A549 (cell line): ENCODE measurements at regions not wholly inside any gene's neighbourhood (a gene's known extent, or its start where the extent isn't known, plus 50 kb on each side); places are given as distances from the start of the nearest gene placed in this dataset.

Experiments used
- ATAC-seq, 2 experiments: fragments of 200-7000 bp in 1 of 2; fragments of >200 bp in 1 of 2; cut with Nextera tagmentation in 1 of 2; cut with Tn5 transposase in 1 of 2; 3 replicates each; pipeline versions ENCODE4 v1.8.0 to v1.9.1; 2018 to 2020; ENCODE audit warnings: mild to moderate bottlenecking in 1 of 2, moderate library complexity in 1 of 2
- CTCF ChIA-PET: fragments of 300-600 bp; sonication (Branson Sonifier 250); formaldehyde crosslinking; extraction: SDS; loops from one replicate; lab custom pipeline; 2021; ENCODE audit warnings: antibody characterized with exemption, inconsistent platforms; lab: Yijun Ruan, JAX
- POLR2A ChIA-PET: fragments of 350-600 bp; formaldehyde crosslinking; extraction: SDS; loops from one replicate; lab custom pipeline; 2021; ENCODE audit warnings: antibody characterized with exemption, inconsistent platforms; lab: Yijun Ruan, JAX
- DNase-seq, 2 experiments: peaks; one replicate each; pipeline versions ENCODE4 v3.0.0 to v3.0.0-alpha.2; 2011 to 2016; ENCODE audit warnings: low read depth in 1 of 2, low spot score in 1 of 2
- FAIRE-seq: peaks from 2 replicates; lab custom pipeline; 2011; peaks lifted over from hg19 to GRCh38; lab: Jason Lieb, UNC
- H3K27ac ChIP-seq, 2 experiments: fragments of >200 bp; sonication (Bioruptor Twin); formaldehyde crosslinking; 3 replicates each; pipeline ENCODE4 v1.5.1; 2016 to 2017
- H3K4me1 ChIP-seq: fragments of >200 bp; sonication (Bioruptor Twin); formaldehyde crosslinking; 3 replicates; pipeline ENCODE4 v1.6.1; 2016
- H3K4me2 ChIP-seq: fragments of >200 bp; sonication (Bioruptor Twin); formaldehyde crosslinking; 3 replicates; pipeline ENCODE4 v1.6.1; 2016
- H3K4me3 ChIP-seq: fragments of >200 bp; sonication (Bioruptor Twin); formaldehyde crosslinking; 3 replicates; pipeline ENCODE4 v1.5.1; 2016
- H3K9me3 ChIP-seq: fragments of >200 bp; sonication (Bioruptor Twin); formaldehyde crosslinking; 3 replicates; pipeline ENCODE4 v1.6.1; 2016
- CBX8 ChIP-seq: fragments of 200-600 bp; sonication (generic); IDR thresholded peaks from 2 replicates; pipeline ENCODE4 v1.6.1; 2016
- CHD4 ChIP-seq: fragments of 200-600 bp; sonication (generic); IDR thresholded peaks from 2 replicates; pipeline ENCODE4 v1.6.1; 2016; ENCODE audit warnings: antibody characterized with exemption, mild to moderate bottlenecking, borderline replicate concordance
- EHF ChIP-seq: fragments of 250-450 bp; sonication (Bioruptor Pico); IDR thresholded peaks from 2 replicates; pipeline ENCODE4 v1.5.0; 2020; ENCODE audit warnings: mild to moderate bottlenecking
- ESRRA ChIP-seq: fragments of 150-350 bp; IDR thresholded peaks from 2 replicates; pipeline ENCODE4 v1.6.1; 2014; ENCODE audit warnings: mild to moderate bottlenecking, low read length, borderline replicate concordance
- FOSL2 ChIP-seq, 2 experiments: fragments of 450-650 bp in 1 of 2; fragments of >200 bp in 1 of 2; sonication (Bioruptor Twin) in 1 of 2; formaldehyde crosslinking; IDR thresholded peaks; 2 replicates each; pipeline versions ENCODE4 v1.5.0 to v1.6.1; 2016 to 2020; ENCODE audit warnings: mild to moderate bottlenecking in 1 of 2, moderate library complexity in 1 of 2
- FOXS1 ChIP-seq: fragments of 250-450 bp; sonication (Bioruptor Pico); IDR thresholded peaks from 2 replicates; pipeline ENCODE4 v1.5.0; 2020; ENCODE audit warnings: mild to moderate bottlenecking, moderate library complexity
- GATA3 ChIP-seq: IDR thresholded peaks from 2 replicates; pipeline ENCODE4 v1.6.1; 2012; ENCODE audit warnings: borderline replicate concordance
- HDAC2 ChIP-seq: fragments of 200-600 bp; sonication (generic); IDR thresholded peaks from 2 replicates; pipeline ENCODE4 v1.6.1; 2016
- HOXA7 ChIP-seq: fragments of 250-450 bp; sonication (Bioruptor Pico); IDR thresholded peaks from 2 replicates; pipeline ENCODE4 v1.5.0; 2020; ENCODE audit warnings: mild to moderate bottlenecking, moderate library complexity
- HOXB13 ChIP-seq: fragments of 250-450 bp; sonication (Bioruptor Pico); IDR thresholded peaks from 2 replicates; pipeline ENCODE4 v1.5.0; 2020; ENCODE audit warnings: low read depth, mild to moderate bottlenecking, moderate library complexity
- KDM1A ChIP-seq: fragments of 200-600 bp; sonication (generic); IDR thresholded peaks from 2 replicates; pipeline ENCODE4 v1.6.1; 2016; ENCODE audit warnings: low read depth, mild to moderate bottlenecking
- MAZ ChIP-seq: fragments of 150-350 bp; IDR thresholded peaks from 2 replicates; pipeline ENCODE4 v1.6.1; 2014; ENCODE audit warnings: antibody characterized with exemption, low read depth, low read length, borderline replicate concordance
- NPAS2 ChIP-seq: fragments of 250-450 bp; sonication (Bioruptor Pico); IDR thresholded peaks from 2 replicates; pipeline ENCODE4 v1.8.0; 2022; ENCODE audit warnings: mild to moderate bottlenecking, moderate library complexity, borderline replicate concordance
- NR3C1 ChIP-seq: fragments of >200 bp; sonication (Bioruptor Twin); formaldehyde crosslinking; IDR thresholded peaks from 3 replicates; pipeline ENCODE4 v1.6.1; 2017
- RARB ChIP-seq: fragments of 250-450 bp; sonication (Bioruptor Pico); IDR thresholded peaks from 2 replicates; pipeline ENCODE4 v1.8.0; 2021; ENCODE audit warnings: mild to moderate bottlenecking, moderate library complexity
- RCOR1 ChIP-seq: fragments of 150-350 bp; IDR thresholded peaks from 2 replicates; pipeline ENCODE4 v1.6.1; 2014; ENCODE audit warnings: antibody characterized with exemption, low read length, low read depth
- RNF2 ChIP-seq: fragments of 200-600 bp; sonication (generic); IDR thresholded peaks from 2 replicates; pipeline ENCODE4 v1.6.1; 2016; ENCODE audit warnings: low read depth, mild to moderate bottlenecking, antibody characterized with exemption, moderate library complexity, borderline replicate concordance
- ZNF302 ChIP-seq: fragments of 250-450 bp; sonication (Bioruptor Pico); IDR thresholded peaks from 2 replicates; pipeline ENCODE4 v1.9.0; 2021; ENCODE audit warnings: inconsistent platforms, mild to moderate bottlenecking, moderate library complexity
- WGBS: methylation state at CpG from one replicate; pipeline ENCODE4 v1.1.6; 2017; ENCODE audit errors: missing lambda C conversion rate; 5-methylcytosine and 5-hydroxymethylcytosine counted together
- TF ChIP-seq, protein P1 (sequence below): IDR thresholded peaks from 2 replicates; pipeline ENCODE4 v1.6.1; 2012
- TF ChIP-seq, protein P2 (sequence below): fragments of 200-600 bp; sonication (generic); IDR thresholded peaks from 2 replicates; pipeline ENCODE4 v1.6.1; 2016; ENCODE audit warnings: antibody characterized with exemption, mild to moderate bottlenecking, moderate library complexity
- TF ChIP-seq, protein P3 (sequence below): fragments of 150-350 bp; IDR thresholded peaks from 2 replicates; pipeline ENCODE4 v1.6.1; 2014; ENCODE audit warnings: low read depth, mild to moderate bottlenecking, low read length
- TF ChIP-seq, protein P4 (sequence below): fragments of >200 bp; sonication (Bioruptor Twin); formaldehyde crosslinking; IDR thresholded peaks from 3 replicates; pipeline ENCODE4 v1.6.1; 2016
- TF ChIP-seq, protein P5 (sequence below): IDR thresholded peaks from 2 replicates; pipeline ENCODE4 v1.6.1; 2012; ENCODE audit warnings: low read depth, borderline replicate concordance

DNA sequence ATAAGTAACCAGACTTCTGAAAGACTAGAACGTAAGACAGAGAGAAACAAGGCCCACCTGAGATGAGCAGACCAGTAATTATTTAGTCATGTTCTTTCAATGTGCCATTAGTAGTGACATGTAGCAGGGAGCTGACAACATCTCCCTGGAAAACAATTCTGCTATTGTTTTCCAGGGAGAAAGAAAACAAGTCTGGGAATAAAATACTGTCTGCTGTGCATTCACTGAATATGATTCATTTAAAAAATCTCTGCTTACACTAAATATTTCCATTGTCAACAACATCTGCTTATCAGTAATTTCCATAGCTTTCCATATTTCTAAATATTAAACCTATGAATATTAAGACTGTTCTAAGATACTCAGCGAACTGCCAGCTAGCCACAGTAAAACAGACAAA, 80.0 kb downstream of the VCAM1 start:
- POLR2A ChIA-PET: no interaction called here

DNA sequence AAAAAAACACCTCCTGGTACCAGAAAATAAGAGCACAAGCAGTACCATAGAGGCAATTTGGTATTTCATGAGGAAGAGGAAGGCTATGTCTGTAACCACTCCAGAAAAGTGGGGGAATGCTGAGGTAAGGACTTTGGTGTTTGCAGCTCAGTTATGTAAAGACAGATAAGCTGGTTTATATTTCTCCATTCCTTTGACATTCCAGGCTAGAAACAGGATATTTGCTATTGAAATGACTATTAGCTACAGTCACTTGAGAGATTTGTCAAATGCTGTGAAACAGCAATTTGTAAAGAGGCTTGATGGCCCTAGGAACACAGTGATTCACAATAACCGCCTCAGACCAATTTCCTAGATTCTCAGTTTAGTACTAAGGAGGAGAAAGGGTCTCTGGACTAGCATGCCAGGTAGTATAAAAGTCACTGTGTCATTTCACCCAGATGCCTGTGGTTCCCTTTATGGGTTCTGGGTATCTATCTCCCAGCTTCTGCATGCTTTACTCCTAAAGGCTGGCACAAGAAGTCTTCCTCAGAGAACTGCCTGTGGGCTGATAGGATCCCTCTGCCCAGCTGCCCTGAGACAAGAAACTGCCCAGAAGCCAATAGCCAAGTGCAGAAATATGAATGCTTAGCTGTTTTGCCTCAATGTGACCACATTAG, 80.5 kb downstream of the VCAM1 start:
- no peak for DNase-seq
- Histone ChIP-seq H3K4me2 (no peak overlapping the region), H3K27ac (no peak overlapping the region), H3K4me1 (no peaks in the 10 kb centered on the region), H3K4me3 (no peak overlapping the region), H3K9me3 (no peaks in the 10 kb centered on the region)
- FAIRE-seq: no peak
- ChIA-PET CTCF (interaction anchor here (0.7 to 1.3 kb wide), 2 partner anchors 15 to 109 kb away, joined by 4 read pairs; no protein-coding TSS in a partner anchor), POLR2A (no interaction called here)
- 50% methylated on average over 1 of the region's 1 CpG for WGBS
- no peak for ATAC-seq
- TF ChIP-seq NR3C1 (no peak), CBX8 (no peak), HDAC2 (no peak), FOXS1 (CRISPR knock-in tag) (no peak), MAZ (no peak), RARB (CRISPR knock-in tag) (no peak), ESRRA (no peak), EHF (no peak), HOXA7 (no peak), RCOR1 (no peak), KDM1A (no peak), GATA3 (no peak), FOSL2 (IDR thresholded peaks at IDR 0.05) (no peak), FOSL2 (CRISPR knock-in tag; IDR thresholded peaks at IDR 0.05) (no peak)
- TF ChIP-seq, protein P1, sequence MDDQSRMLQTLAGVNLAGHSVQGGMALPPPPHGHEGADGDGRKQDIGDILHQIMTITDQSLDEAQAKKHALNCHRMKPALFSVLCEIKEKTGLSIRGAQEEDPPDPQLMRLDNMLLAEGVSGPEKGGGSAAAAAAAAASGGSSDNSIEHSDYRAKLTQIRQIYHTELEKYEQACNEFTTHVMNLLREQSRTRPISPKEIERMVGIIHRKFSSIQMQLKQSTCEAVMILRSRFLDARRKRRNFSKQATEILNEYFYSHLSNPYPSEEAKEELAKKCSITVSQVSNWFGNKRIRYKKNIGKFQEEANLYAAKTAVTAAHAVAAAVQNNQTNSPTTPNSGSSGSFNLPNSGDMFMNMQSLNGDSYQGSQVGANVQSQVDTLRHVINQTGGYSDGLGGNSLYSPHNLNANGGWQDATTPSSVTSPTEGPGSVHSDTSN: no peak
- TF ChIP-seq, protein P2, sequence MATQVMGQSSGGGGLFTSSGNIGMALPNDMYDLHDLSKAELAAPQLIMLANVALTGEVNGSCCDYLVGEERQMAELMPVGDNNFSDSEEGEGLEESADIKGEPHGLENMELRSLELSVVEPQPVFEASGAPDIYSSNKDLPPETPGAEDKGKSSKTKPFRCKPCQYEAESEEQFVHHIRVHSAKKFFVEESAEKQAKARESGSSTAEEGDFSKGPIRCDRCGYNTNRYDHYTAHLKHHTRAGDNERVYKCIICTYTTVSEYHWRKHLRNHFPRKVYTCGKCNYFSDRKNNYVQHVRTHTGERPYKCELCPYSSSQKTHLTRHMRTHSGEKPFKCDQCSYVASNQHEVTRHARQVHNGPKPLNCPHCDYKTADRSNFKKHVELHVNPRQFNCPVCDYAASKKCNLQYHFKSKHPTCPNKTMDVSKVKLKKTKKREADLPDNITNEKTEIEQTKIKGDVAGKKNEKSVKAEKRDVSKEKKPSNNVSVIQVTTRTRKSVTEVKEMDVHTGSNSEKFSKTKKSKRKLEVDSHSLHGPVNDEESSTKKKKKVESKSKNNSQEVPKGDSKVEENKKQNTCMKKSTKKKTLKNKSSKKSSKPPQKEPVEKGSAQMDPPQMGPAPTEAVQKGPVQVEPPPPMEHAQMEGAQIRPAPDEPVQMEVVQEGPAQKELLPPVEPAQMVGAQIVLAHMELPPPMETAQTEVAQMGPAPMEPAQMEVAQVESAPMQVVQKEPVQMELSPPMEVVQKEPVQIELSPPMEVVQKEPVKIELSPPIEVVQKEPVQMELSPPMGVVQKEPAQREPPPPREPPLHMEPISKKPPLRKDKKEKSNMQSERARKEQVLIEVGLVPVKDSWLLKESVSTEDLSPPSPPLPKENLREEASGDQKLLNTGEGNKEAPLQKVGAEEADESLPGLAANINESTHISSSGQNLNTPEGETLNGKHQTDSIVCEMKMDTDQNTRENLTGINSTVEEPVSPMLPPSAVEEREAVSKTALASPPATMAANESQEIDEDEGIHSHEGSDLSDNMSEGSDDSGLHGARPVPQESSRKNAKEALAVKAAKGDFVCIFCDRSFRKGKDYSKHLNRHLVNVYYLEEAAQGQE: no peak

More for the DNA sequence above, 80.0 kb downstream of the VCAM1 start:
- Histone ChIP-seq H3K4me3 (no peak overlapping the region), H3K4me2 (no peak overlapping the region), H3K27ac (no peak overlapping the region), H3K4me1 (no peaks in the 10 kb centered on the region), H3K9me3 (no peaks in the 10 kb centered on the region)
- FAIRE-seq (no peak), DNase-seq (no peak), ATAC-seq (no peak)
- TF ChIP-seq, protein P3, sequence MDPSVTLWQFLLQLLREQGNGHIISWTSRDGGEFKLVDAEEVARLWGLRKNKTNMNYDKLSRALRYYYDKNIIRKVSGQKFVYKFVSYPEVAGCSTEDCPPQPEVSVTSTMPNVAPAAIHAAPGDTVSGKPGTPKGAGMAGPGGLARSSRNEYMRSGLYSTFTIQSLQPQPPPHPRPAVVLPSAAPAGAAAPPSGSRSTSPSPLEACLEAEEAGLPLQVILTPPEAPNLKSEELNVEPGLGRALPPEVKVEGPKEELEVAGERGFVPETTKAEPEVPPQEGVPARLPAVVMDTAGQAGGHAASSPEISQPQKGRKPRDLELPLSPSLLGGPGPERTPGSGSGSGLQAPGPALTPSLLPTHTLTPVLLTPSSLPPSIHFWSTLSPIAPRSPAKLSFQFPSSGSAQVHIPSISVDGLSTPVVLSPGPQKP: no peak
- TF ChIP-seq RARB (CRISPR knock-in tag): no peak
- TF ChIP-seq ESRRA: no peak
- TF ChIP-seq EHF: no peak
- TF ChIP-seq HOXB13 (CRISPR knock-in tag): no peak
- no peak for TF ChIP-seq ZNF302 (CRISPR knock-in tag)
- TF ChIP-seq CHD4: no peak
- TF ChIP-seq, protein P4, sequence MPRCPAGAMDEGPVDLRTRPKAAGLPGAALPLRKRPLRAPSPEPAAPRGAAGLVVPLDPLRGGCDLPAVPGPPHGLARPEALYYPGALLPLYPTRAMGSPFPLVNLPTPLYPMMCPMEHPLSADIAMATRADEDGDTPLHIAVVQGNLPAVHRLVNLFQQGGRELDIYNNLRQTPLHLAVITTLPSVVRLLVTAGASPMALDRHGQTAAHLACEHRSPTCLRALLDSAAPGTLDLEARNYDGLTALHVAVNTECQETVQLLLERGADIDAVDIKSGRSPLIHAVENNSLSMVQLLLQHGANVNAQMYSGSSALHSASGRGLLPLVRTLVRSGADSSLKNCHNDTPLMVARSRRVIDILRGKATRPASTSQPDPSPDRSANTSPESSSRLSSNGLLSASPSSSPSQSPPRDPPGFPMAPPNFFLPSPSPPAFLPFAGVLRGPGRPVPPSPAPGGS: no peak
- no peak for TF ChIP-seq CBX8
- TF ChIP-seq, protein P2: no peak
- no peak for TF ChIP-seq NPAS2 (CRISPR knock-in tag)
- TF ChIP-seq GATA3: no peak
- TF ChIP-seq, protein P5, sequence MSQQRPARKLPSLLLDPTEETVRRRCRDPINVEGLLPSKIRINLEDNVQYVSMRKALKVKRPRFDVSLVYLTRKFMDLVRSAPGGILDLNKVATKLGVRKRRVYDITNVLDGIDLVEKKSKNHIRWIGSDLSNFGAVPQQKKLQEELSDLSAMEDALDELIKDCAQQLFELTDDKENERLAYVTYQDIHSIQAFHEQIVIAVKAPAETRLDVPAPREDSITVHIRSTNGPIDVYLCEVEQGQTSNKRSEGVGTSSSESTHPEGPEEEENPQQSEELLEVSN: no peak
- no peak for TF ChIP-seq RNF2
- 27% methylated on average over 2 of the region's 2 CpGs for WGBS
- CTCF ChIA-PET: no interaction called here
